GM12878 (cell line): ENCODE measurements at regions not wholly inside any gene's neighbourhood (a gene's known extent, or its start where the extent isn't known, plus 50 kb on each side); places are given as distances from the start of the nearest gene placed in this dataset.

Source experiments
- ATAC-seq: fragments of 200-7000 bp; cut with Tn5 transposase; 3 replicates; pipeline ENCODE4 v1.9.1; 2020; ENCODE audit warnings: mild to moderate bottlenecking, moderate library complexity
- BruUV-seq: library from RNA; stranded (reverse); fragments of 400-500 nt; replicated peaks from 2 replicates; lab custom pipeline; 2021; lab: Mats Ljungman, UMichigan
- CTCF ChIA-PET: fragments of 300-600 bp; sonication (Branson Sonifier 250); formaldehyde crosslinking; extraction: SDS; loops from one replicate; lab custom pipeline; 2021; ENCODE audit warnings: inconsistent platforms; lab: Yijun Ruan, JAX
- POLR2A ChIA-PET: fragments of 350-600 bp; formaldehyde crosslinking; extraction: SDS; loops from one replicate; lab custom pipeline; 2021; ENCODE audit warnings: inconsistent platforms; lab: Charles Lee
- RAD21 ChIA-PET: fragments of 300-600 bp; sonication (Branson Sonifier 250); formaldehyde crosslinking; loops from one replicate; lab custom pipeline; 2023; ENCODE audit warnings: antibody characterized with exemption; ENCODE audit not compliant: unreplicated experiment; lab: Charles Lee
- SMC1A ChIA-PET: fragments of 300-600 bp; sonication (Branson Sonifier 250); formaldehyde crosslinking; loops from one replicate; lab custom pipeline; 2023; ENCODE audit not compliant: unreplicated experiment, uncharacterized antibody; lab: Charles Lee
- DNase-seq: peaks from one replicate; pipeline ENCODE4 v3.0.0-alpha.2; 2011; ENCODE audit warnings: low read depth, low spot score
- FAIRE-seq: peaks from 3 replicates; lab custom pipeline; 2011; peaks lifted over from hg19 to GRCh38; lab: Jason Lieb, UNC
- H2AFZ ChIP-seq: 2 replicates; pipeline ENCODE4 v1.6.0; 2011; ENCODE audit warnings: low read depth, low read length, control low read depth; ENCODE audit not compliant: control insufficient read depth
- H3K27ac ChIP-seq: 2 replicates; pipeline ENCODE4 v1.5.1; 2011; ENCODE audit warnings: control low read depth; ENCODE audit not compliant: control insufficient read depth, insufficient read depth
- H3K27me3 ChIP-seq, 2 experiments: replicated peaks in 1 of 2; 2 replicates each; pipeline versions ENCODE4 v1.6.0 to v1.6.1; 2011; ENCODE audit warnings: low read length in 1 of 2; ENCODE audit not compliant: control insufficient read depth in 2 of 2, insufficient read depth in 2 of 2
- H3K36me3 ChIP-seq, 2 experiments: 2 replicates each; pipeline ENCODE4 v1.5.1; 2011; ENCODE audit warnings: low read length in 1 of 2; ENCODE audit not compliant: control insufficient read depth in 2 of 2, insufficient read depth in 2 of 2
- H3K4me1 ChIP-seq: 2 replicates; pipeline ENCODE4 v1.6.1; 2011; ENCODE audit warnings: mild to moderate bottlenecking, low read length, moderate library complexity, mixed read lengths; ENCODE audit not compliant: control insufficient read depth, insufficient read depth
- H3K4me2 ChIP-seq: 2 replicates; pipeline ENCODE4 v1.6.0; 2011; ENCODE audit warnings: control low read depth; ENCODE audit not compliant: control insufficient read depth, insufficient read depth
- H3K4me3 ChIP-seq: fragments of 200-600 bp; sonication (generic); 2 replicates; pipeline ENCODE4 v1.5.1; 2016
- H3K79me2 ChIP-seq: 2 replicates; pipeline ENCODE4 v1.6.0; 2011; ENCODE audit warnings: low read length; ENCODE audit not compliant: control insufficient read depth, insufficient read depth
- H3K9ac ChIP-seq: 2 replicates; pipeline ENCODE4 v1.8.0; 2011; ENCODE audit warnings: low read length, control low read depth, mixed read lengths; ENCODE audit not compliant: control insufficient read depth, insufficient read depth
- H3K9me3 ChIP-seq: replicated peaks from 3 replicates; pipeline ENCODE4 v1.5.1; 2011; ENCODE audit warnings: mild to moderate bottlenecking, low read length; ENCODE audit not compliant: control insufficient read depth, insufficient read depth
- H4K20me1 ChIP-seq: 2 replicates; pipeline ENCODE4 v1.6.0; 2011; ENCODE audit not compliant: control insufficient read depth, insufficient read depth
- ATF7 ChIP-seq: fragments of 450-650 bp; IDR thresholded peaks from 2 replicates; pipeline ENCODE4 v1.6.1; 2016; ENCODE audit warnings: low read depth, mild to moderate bottlenecking
- BMI1 ChIP-seq: fragments of 450-650 bp; IDR thresholded peaks from 2 replicates; pipeline ENCODE4 v1.6.1; 2016; ENCODE audit warnings: mild to moderate bottlenecking, moderate library complexity, borderline replicate concordance
- CREM ChIP-seq: IDR thresholded peaks from 2 replicates; pipeline ENCODE4 v1.6.1; 2014; ENCODE audit warnings: antibody characterized with exemption, low read depth
- EGR1 ChIP-seq, 2 experiments: IDR thresholded peaks; 1 replicate in 1 of 2; 2 replicates in 1 of 2; pipeline ENCODE4 v1.6.1; 2011 to 2012; ENCODE audit warnings: low read depth in 2 of 2, low read length in 2 of 2, borderline replicate concordance in 1 of 2, mild to moderate bottlenecking in 1 of 2, moderate library complexity in 1 of 2
- HDAC6 ChIP-seq: fragments of 200-600 bp; sonication (generic); IDR thresholded peaks from one replicate; pipeline ENCODE4 v1.8.0; 2017; ENCODE audit warnings: antibody characterized with exemption; ENCODE audit not compliant: unreplicated experiment
- HDGF ChIP-seq: fragments of 450-650 bp; IDR thresholded peaks from 2 replicates; pipeline ENCODE4 v1.6.1; 2016; ENCODE audit warnings: antibody characterized with exemption
- IKZF2 ChIP-seq, 2 experiments: fragments of 450-650 bp; IDR thresholded peaks; 2 replicates each; pipeline ENCODE4 v1.6.1; 2017; ENCODE audit warnings: mild to moderate bottlenecking in 2 of 2, moderate library complexity in 2 of 2
- MXI1 ChIP-seq: fragments of 150-350 bp; IDR thresholded peaks from 2 replicates; pipeline ENCODE4 v1.6.1; 2011; ENCODE audit warnings: low read depth, mild to moderate bottlenecking, inconsistent platforms, low read length, improper control_type of control experiment
- NFIC ChIP-seq: IDR thresholded peaks from 2 replicates; pipeline ENCODE4 v1.6.1; 2012; ENCODE audit warnings: low read depth, mild to moderate bottlenecking, inconsistent platforms, low read length, moderate library complexity
- NFYA ChIP-seq: IDR thresholded peaks from 2 replicates; pipeline ENCODE4 v1.6.1; 2011; ENCODE audit warnings: low read depth, mild to moderate bottlenecking, low read length, improper control_type of control experiment, borderline replicate concordance
- NR2F1 ChIP-seq: fragments of 450-650 bp; conservative IDR thresholded peaks from 2 replicates; pipeline ENCODE4 v1.6.1; 2017; ENCODE audit warnings: mild to moderate bottlenecking
- SIX5 ChIP-seq: IDR thresholded peaks from 2 replicates; pipeline ENCODE4 v1.6.1; 2011; ENCODE audit warnings: mild to moderate bottlenecking, low read depth, low read length, moderate library complexity; ENCODE audit not compliant: severe bottlenecking
- TARDBP ChIP-seq: IDR thresholded peaks from 2 replicates; pipeline ENCODE4 v1.6.1; 2016; ENCODE audit warnings: borderline replicate concordance
- WGBS: methylation state at CpG from one replicate; pipeline ENCODE4 v1.1.6; 2016; ENCODE audit warnings: low lambda C conversion rate; ENCODE audit not compliant: insufficient replicate concordance, insufficient coverage; ENCODE audit errors: missing lambda C conversion rate; 5-methylcytosine and 5-hydroxymethylcytosine counted together
- in situ Hi-C: fragments of 300-500 bp; cut with MboI; formaldehyde crosslinking; loops from 9 replicates; pipeline ENCODE4 v1.14.3; 2018; ENCODE audit warnings: mixed read lengths
- intact Hi-C: fragments of 100-400 bp; cut with micrococcal nuclease; formaldehyde crosslinking; loops from one replicate; pipeline ENCODE4 v1.14.2; 2022; ENCODE audit not compliant: unreplicated experiment
- TF ChIP-seq, protein P1 (sequence below): fragments of 450-650 bp; IDR thresholded peaks from 2 replicates; pipeline ENCODE4 v1.6.1; 2017; ENCODE audit warnings: mild to moderate bottlenecking, moderate library complexity
- TF ChIP-seq, protein P2 (sequence below): IDR thresholded peaks from 2 replicates; pipeline ENCODE4 v1.6.1; 2012; ENCODE audit warnings: low read depth, low read length, improper control_type of control experiment
- TF ChIP-seq, protein P3 (sequence below): fragments of 150-350 bp; IDR thresholded peaks from 2 replicates; pipeline ENCODE4 v1.6.1; 2014; ENCODE audit warnings: mild to moderate bottlenecking, low read depth, low read length
- TF ChIP-seq, protein P4 (sequence below): IDR thresholded peaks from 2 replicates; pipeline ENCODE4 v1.6.1; 2011; ENCODE audit warnings: mild to moderate bottlenecking, low read depth, low read length, moderate library complexity; ENCODE audit not compliant: insufficient replicate concordance

DNA sequence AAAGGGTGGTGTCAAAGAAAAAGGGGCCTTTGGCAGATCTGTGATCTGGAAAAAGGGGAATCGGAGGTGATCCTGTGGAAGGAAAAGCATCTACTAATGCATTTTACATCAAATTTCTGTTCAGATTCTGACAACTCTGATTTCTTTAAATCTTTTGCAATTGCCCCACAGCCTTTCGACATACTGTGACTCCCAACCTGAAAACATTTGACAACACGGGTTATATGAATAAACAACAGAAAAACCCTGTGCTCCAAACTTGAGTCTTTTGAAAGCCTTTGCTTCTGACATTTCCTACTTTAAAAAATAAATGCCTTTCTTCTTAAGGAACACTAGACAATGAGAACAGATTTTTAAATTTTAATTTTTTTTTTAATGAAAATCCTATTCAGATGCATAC, 231.9 kb upstream of the HMGA2 start:
- Histone ChIP-seq H3K27ac (no peak overlapping the region), H2AFZ (no peak overlapping the region), H3K4me1 (no peaks in the 10 kb centered on the region), H3K9ac (no peak overlapping the region), H3K79me2 (no peaks in the 10 kb centered on the region), H4K20me1 (no peaks in the 10 kb centered on the region), H3K36me3 (no peaks in the 10 kb centered on the region), H3K4me3 (no peak overlapping the region), H3K9me3 (no peaks in the 10 kb centered on the region), H3K4me2 (no peak overlapping the region), H3K27me3 (peaks cover 0 to 3% of the 10 kb centered on the region in 2 experiments; a peak in 1 of 4 replicates)
- in situ Hi-C loops: no loop called here
- intact Hi-C loops: no loop called here
- ChIA-PET SMC1A (no interaction called here), POLR2A (no interaction called here), RAD21 (no interaction called here), CTCF (no interaction called here)
- TF ChIP-seq BMI1 (no peak), TARDBP (no peak), NR2F1 (no peak), SIX5 (no peak), MXI1 (no peak), CREM (no peak), IKZF2 (IDR thresholded peaks at IDR 0.05) (no peak), NFIC (no peak), EGR1 (IDR thresholded peaks at IDR 0.05; ENCODE audit: borderline replicate concordance in 1 of 2, low read depth in 2 of 2, low read length in 2 of 2) (no peak), HDAC6 (no peak), ATF7 (no peak), HDGF (no peak), NFYA (no peak)
- TF ChIP-seq, protein P1, sequence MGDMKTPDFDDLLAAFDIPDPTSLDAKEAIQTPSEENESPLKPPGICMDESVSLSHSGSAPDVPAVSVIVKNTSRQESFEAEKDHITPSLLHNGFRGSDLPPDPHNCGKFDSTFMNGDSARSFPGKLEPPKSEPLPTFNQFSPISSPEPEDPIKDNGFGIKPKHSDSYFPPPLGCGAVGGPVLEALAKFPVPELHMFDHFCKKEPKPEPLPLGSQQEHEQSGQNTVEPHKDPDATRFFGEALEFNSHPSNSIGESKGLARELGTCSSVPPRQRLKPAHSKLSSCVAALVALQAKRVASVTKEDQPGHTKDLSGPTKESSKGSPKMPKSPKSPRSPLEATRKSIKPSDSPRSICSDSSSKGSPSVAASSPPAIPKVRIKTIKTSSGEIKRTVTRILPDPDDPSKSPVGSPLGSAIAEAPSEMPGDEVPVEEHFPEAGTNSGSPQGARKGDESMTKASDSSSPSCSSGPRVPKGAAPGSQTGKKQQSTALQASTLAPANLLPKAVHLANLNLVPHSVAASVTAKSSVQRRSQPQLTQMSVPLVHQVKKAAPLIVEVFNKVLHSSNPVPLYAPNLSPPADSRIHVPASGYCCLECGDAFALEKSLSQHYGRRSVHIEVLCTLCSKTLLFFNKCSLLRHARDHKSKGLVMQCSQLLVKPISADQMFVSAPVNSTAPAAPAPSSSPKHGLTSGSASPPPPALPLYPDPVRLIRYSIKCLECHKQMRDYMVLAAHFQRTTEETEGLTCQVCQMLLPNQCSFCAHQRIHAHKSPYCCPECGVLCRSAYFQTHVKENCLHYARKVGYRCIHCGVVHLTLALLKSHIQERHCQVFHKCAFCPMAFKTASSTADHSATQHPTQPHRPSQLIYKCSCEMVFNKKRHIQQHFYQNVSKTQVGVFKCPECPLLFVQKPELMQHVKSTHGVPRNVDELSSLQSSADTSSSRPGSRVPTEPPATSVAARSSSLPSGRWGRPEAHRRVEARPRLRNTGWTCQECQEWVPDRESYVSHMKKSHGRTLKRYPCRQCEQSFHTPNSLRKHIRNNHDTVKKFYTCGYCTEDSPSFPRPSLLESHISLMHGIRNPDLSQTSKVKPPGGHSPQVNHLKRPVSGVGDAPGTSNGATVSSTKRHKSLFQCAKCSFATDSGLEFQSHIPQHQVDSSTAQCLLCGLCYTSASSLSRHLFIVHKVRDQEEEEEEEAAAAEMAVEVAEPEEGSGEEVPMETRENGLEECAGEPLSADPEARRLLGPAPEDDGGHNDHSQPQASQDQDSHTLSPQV: no peak
- TF ChIP-seq, protein P2, sequence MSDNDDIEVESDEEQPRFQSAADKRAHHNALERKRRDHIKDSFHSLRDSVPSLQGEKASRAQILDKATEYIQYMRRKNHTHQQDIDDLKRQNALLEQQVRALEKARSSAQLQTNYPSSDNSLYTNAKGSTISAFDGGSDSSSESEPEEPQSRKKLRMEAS: no peak
- TF ChIP-seq, protein P3, sequence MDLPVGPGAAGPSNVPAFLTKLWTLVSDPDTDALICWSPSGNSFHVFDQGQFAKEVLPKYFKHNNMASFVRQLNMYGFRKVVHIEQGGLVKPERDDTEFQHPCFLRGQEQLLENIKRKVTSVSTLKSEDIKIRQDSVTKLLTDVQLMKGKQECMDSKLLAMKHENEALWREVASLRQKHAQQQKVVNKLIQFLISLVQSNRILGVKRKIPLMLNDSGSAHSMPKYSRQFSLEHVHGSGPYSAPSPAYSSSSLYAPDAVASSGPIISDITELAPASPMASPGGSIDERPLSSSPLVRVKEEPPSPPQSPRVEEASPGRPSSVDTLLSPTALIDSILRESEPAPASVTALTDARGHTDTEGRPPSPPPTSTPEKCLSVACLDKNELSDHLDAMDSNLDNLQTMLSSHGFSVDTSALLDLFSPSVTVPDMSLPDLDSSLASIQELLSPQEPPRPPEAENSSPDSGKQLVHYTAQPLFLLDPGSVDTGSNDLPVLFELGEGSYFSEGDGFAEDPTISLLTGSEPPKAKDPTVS: no peak
- TF ChIP-seq, protein P4, sequence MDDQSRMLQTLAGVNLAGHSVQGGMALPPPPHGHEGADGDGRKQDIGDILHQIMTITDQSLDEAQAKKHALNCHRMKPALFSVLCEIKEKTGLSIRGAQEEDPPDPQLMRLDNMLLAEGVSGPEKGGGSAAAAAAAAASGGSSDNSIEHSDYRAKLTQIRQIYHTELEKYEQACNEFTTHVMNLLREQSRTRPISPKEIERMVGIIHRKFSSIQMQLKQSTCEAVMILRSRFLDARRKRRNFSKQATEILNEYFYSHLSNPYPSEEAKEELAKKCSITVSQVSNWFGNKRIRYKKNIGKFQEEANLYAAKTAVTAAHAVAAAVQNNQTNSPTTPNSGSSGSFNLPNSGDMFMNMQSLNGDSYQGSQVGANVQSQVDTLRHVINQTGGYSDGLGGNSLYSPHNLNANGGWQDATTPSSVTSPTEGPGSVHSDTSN: no peak
- FAIRE-seq (no peak), DNase-seq (no peak), ATAC-seq (no peak)
- BruUV-seq: no TSS peak
- 28% methylated on average over 3 of the region's 3 CpGs for WGBS
